Neural cell (in vitro differentiated cells): ENCODE measurements at regions not wholly inside any gene's neighbourhood (a gene's known extent, or its start where the extent isn't known, plus 50 kb on each side); places are given as distances from the start of the nearest gene placed in this dataset.

Source experiments
- H2AFZ ChIP-seq: fragments of 200-600, 300-800 bp; sonication (generic), shearing (Covaris generic); 2 replicates; pipeline ENCODE4 v1.6.0; 2014; ENCODE audit warnings: low read depth, mild to moderate bottlenecking, antibody characterized with exemption, low read length, moderate library complexity
- H3F3A ChIP-seq: fragments of 200-600 bp; shearing (Covaris generic); 2 replicates; pipeline ENCODE4 v1.6.1; 2016; ENCODE audit warnings: mild to moderate bottlenecking, moderate library complexity, mixed read lengths, antibody characterized with exemption, low read length; ENCODE audit not compliant: insufficient read depth, poor library complexity, severe bottlenecking
- H3K27ac ChIP-seq: fragments of 200-600, 300-800 bp; sonication (generic), shearing (Covaris generic); 2 replicates; pipeline ENCODE4 v1.5.1; 2014; ENCODE audit warnings: mild to moderate bottlenecking, low read length, moderate library complexity
- H3K27me3 ChIP-seq: fragments of 300-800, 200-600 bp; sonication (generic), shearing (Covaris generic); 2 replicates; pipeline ENCODE4 v1.6.0; 2014; ENCODE audit warnings: mild to moderate bottlenecking, low read depth, low read length, moderate library complexity; ENCODE audit not compliant: insufficient read depth
- H3K36me3 ChIP-seq: fragments of 300-800, 200-600 bp; sonication (generic), shearing (Covaris generic); 2 replicates; pipeline ENCODE4 v1.5.1; 2014; ENCODE audit warnings: mild to moderate bottlenecking, antibody characterized with exemption, low read length, moderate library complexity; ENCODE audit not compliant: insufficient read depth
- H3K4me2 ChIP-seq: fragments of 300-800, 200-600 bp; sonication (generic), shearing (Covaris generic); 2 replicates; pipeline ENCODE4 v1.6.0; 2014; ENCODE audit warnings: mild to moderate bottlenecking, low read length
- H3K4me3 ChIP-seq: fragments of 300-800, 200-600 bp; sonication (generic), shearing (Covaris generic); 2 replicates; pipeline ENCODE4 v1.5.1; 2014; ENCODE audit warnings: mild to moderate bottlenecking, low read length, moderate library complexity
- H3K79me2 ChIP-seq: fragments of 200-600 bp; shearing (Covaris generic); replicated peaks from 2 replicates; pipeline ENCODE4 v1.6.0; 2014; ENCODE audit warnings: mild to moderate bottlenecking, low read length, moderate library complexity; ENCODE audit not compliant: insufficient read depth
- H3K9ac ChIP-seq: fragments of 300-800, 200-600 bp; sonication (generic), shearing (Covaris generic); 2 replicates; pipeline ENCODE4 v1.6.1; 2016; ENCODE audit warnings: mild to moderate bottlenecking, low read length, mixed read lengths
- H3K9me2 ChIP-seq: fragments of 200-600 bp; shearing (Covaris generic); 2 replicates; pipeline ENCODE4 v1.6.1; 2016; ENCODE audit warnings: mild to moderate bottlenecking, low read length, mixed read lengths; ENCODE audit not compliant: insufficient read depth
- H3K9me3 ChIP-seq: fragments of 200-600, 300-800 bp; sonication (generic), shearing (Covaris generic); 2 replicates; pipeline ENCODE4 v1.6.1; 2016; ENCODE audit warnings: mild to moderate bottlenecking, mixed run types, low read length, moderate library complexity, mixed read lengths
- H4K20me1 ChIP-seq: fragments of 200-600 bp; shearing (Covaris generic); 2 replicates; pipeline ENCODE4 v1.6.1; 2016; ENCODE audit warnings: mild to moderate bottlenecking, mixed run types; ENCODE audit not compliant: insufficient read depth
- EP300 ChIP-seq: fragments of 450-650 bp; conservative IDR thresholded peaks from 2 replicates; pipeline ENCODE4 v1.6.1; 2014; ENCODE audit warnings: antibody characterized with exemption, mild to moderate bottlenecking, moderate library complexity; ENCODE audit not compliant: poor library complexity, severe bottlenecking
- EZH2 ChIP-seq: fragments of 200-600, 300-800 bp; shearing (Covaris generic), sonication (generic); IDR thresholded peaks from 2 replicates; pipeline ENCODE4 v1.6.1; 2014; ENCODE audit warnings: antibody characterized with exemption, low read length, borderline replicate concordance, mild to moderate bottlenecking; ENCODE audit not compliant: insufficient read depth, poor library complexity, severe bottlenecking
- MXI1 ChIP-seq: fragments of 450-650 bp; conservative IDR thresholded peaks from 2 replicates; pipeline ENCODE4 v1.6.1; 2014; ENCODE audit warnings: antibody characterized with exemption, mild to moderate bottlenecking; ENCODE audit not compliant: poor library complexity, severe bottlenecking
- POLR2AphosphoS5 ChIP-seq: IDR thresholded peaks from 2 replicates; pipeline ENCODE4 v1.6.1; 2012
- RAD21 ChIP-seq: fragments of 450-650 bp; conservative IDR thresholded peaks from 2 replicates; pipeline ENCODE4 v1.6.1; 2014; ENCODE audit warnings: antibody characterized with exemption, mild to moderate bottlenecking, moderate library complexity
- SMC3 ChIP-seq: fragments of 450-650 bp; conservative IDR thresholded peaks from 2 replicates; pipeline ENCODE4 v1.6.1; 2014; ENCODE audit warnings: antibody characterized with exemption, mild to moderate bottlenecking, moderate library complexity; ENCODE audit not compliant: poor library complexity
- TAF1 ChIP-seq: IDR thresholded peaks from 2 replicates; pipeline ENCODE4 v1.6.1; 2012; ENCODE audit warnings: low read depth
- TF ChIP-seq, protein P1 (sequence below): fragments of 450-650 bp; IDR thresholded peaks from 2 replicates; pipeline ENCODE4 v1.5.1; 2014; ENCODE audit warnings: antibody characterized with exemption, mild to moderate bottlenecking, moderate library complexity; ENCODE audit not compliant: poor library complexity, severe bottlenecking
- TF ChIP-seq, protein P2 (sequence below): IDR thresholded peaks from 2 replicates; pipeline ENCODE4 v1.6.1; 2012; ENCODE audit warnings: borderline replicate concordance

DNA sequence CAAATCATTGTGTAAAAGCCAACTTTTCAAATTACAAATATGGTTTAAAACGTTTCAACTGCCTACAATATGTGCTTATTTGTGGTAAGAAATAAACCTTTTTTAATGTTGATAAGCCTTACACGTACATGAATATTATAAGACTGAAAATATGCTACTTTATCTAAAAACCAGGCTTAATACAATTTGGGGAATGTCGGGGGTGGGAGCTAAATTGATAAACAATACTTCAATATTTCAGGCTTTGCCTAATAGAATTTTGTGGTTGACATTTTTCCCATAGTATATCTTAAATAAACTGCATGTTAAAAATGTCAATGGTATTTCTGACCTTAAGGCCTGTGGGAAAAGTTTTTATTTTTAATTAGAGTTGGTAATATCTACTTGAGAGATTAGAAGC, 69.8 kb upstream of the SLIT2 start:
- no peak overlapping the region for H3K9ac ChIP-seq
- peaks cover 3% of the 10 kb centered on the region for H3K9me3 ChIP-seq
- no peaks in the 10 kb centered on the region for H3F3A ChIP-seq
- no peak for TF ChIP-seq EP300
- TF ChIP-seq, protein P1, sequence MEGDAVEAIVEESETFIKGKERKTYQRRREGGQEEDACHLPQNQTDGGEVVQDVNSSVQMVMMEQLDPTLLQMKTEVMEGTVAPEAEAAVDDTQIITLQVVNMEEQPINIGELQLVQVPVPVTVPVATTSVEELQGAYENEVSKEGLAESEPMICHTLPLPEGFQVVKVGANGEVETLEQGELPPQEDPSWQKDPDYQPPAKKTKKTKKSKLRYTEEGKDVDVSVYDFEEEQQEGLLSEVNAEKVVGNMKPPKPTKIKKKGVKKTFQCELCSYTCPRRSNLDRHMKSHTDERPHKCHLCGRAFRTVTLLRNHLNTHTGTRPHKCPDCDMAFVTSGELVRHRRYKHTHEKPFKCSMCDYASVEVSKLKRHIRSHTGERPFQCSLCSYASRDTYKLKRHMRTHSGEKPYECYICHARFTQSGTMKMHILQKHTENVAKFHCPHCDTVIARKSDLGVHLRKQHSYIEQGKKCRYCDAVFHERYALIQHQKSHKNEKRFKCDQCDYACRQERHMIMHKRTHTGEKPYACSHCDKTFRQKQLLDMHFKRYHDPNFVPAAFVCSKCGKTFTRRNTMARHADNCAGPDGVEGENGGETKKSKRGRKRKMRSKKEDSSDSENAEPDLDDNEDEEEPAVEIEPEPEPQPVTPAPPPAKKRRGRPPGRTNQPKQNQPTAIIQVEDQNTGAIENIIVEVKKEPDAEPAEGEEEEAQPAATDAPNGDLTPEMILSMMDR, result no peak
- no peak for TF ChIP-seq TAF1
- TF ChIP-seq MXI1, result no peak
- no peak for TF ChIP-seq RAD21
- no peak for TF ChIP-seq POLR2AphosphoS5
- TF ChIP-seq EZH2, result no peak
- TF ChIP-seq, protein P2, sequence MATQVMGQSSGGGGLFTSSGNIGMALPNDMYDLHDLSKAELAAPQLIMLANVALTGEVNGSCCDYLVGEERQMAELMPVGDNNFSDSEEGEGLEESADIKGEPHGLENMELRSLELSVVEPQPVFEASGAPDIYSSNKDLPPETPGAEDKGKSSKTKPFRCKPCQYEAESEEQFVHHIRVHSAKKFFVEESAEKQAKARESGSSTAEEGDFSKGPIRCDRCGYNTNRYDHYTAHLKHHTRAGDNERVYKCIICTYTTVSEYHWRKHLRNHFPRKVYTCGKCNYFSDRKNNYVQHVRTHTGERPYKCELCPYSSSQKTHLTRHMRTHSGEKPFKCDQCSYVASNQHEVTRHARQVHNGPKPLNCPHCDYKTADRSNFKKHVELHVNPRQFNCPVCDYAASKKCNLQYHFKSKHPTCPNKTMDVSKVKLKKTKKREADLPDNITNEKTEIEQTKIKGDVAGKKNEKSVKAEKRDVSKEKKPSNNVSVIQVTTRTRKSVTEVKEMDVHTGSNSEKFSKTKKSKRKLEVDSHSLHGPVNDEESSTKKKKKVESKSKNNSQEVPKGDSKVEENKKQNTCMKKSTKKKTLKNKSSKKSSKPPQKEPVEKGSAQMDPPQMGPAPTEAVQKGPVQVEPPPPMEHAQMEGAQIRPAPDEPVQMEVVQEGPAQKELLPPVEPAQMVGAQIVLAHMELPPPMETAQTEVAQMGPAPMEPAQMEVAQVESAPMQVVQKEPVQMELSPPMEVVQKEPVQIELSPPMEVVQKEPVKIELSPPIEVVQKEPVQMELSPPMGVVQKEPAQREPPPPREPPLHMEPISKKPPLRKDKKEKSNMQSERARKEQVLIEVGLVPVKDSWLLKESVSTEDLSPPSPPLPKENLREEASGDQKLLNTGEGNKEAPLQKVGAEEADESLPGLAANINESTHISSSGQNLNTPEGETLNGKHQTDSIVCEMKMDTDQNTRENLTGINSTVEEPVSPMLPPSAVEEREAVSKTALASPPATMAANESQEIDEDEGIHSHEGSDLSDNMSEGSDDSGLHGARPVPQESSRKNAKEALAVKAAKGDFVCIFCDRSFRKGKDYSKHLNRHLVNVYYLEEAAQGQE, result no peak
- TF ChIP-seq SMC3, result no peak
- no peak overlapping the region for H2AFZ ChIP-seq
- H3K79me2 ChIP-seq, result no peaks in the 10 kb centered on the region
- no peaks in the 10 kb centered on the region for H3K9me2 ChIP-seq
- no peaks in the 10 kb centered on the region for H3K36me3 ChIP-seq
- no peak overlapping the region for H3K27ac ChIP-seq
- H3K4me2 ChIP-seq, result no peak overlapping the region
- no peaks in the 10 kb centered on the region for H3K27me3 ChIP-seq
- H4K20me1 ChIP-seq, result no peaks in the 10 kb centered on the region
- H3K4me3 ChIP-seq, result no peak overlapping the region

DNA sequence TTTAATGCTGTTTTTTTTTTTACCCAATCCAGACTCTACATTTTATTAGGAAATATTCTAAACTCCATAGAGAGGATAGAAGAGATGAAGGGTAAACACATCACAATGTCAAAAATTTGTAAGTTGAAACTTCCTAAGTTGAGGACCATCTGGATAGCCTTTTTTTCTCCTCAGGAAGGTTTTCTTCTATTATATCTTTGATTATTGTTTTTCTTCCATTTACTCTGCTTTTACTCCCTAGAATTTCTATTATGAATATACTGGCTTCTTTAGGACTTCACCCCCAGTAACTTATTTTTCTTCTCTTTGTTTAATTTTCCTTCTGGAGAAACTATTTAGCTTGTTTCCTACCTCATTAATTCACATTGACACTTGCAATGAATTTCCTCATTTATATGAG, 71.2 kb upstream of the SLIT2 start:
- Histone ChIP-seq H3K36me3 (no peaks in the 10 kb centered on the region), H3K27ac (no peak overlapping the region), H3K4me2 (no peak overlapping the region), H3K4me3 (no peak overlapping the region), H3K9ac (no peak overlapping the region), H3K27me3 (no peaks in the 10 kb centered on the region), H3K79me2 (no peaks in the 10 kb centered on the region), H2AFZ (no peak overlapping the region), H3K9me3 (peaks cover 3% of the 10 kb centered on the region), H3F3A (no peaks in the 10 kb centered on the region), H4K20me1 (no peaks in the 10 kb centered on the region), H3K9me2 (no peaks in the 10 kb centered on the region)
- no peak for TF ChIP-seq EZH2
- TF ChIP-seq SMC3, result no peak
- no peak for TF ChIP-seq EP300
- TF ChIP-seq, protein P1, result no peak
- no peak for TF ChIP-seq MXI1
- TF ChIP-seq, protein P2, result no peak
- no peak for TF ChIP-seq RAD21
- TF ChIP-seq POLR2AphosphoS5, result no peak
- no peak for TF ChIP-seq TAF1
